ENCODE measurements at regions not wholly inside any gene's neighbourhood (a gene's known extent, or its start where the extent isn't known, plus 50 kb on each side); places are given as distances from the start of the nearest gene placed in this dataset.

DNA sequence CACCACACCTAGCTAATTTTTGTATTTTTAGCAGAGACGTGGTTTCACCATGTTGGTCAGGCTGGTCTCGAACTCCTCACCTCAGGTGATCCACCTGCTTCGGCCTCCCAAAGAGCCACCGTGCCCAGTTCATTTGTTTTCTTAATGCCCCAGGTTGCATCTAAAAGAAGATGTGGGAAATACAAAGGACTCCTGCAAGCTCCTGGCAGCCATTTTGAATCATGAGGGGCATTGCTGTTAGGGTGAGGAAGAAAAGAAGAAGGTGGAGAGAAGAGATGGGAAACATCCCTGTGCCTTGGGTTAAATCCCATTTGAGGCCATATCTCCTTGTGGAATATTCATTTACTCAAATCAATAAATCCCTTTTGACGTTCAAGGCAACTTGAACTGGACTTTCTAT is 365.3 kb upstream of the ERCC4 start:
- TF ChIP-seq, protein P1, sequence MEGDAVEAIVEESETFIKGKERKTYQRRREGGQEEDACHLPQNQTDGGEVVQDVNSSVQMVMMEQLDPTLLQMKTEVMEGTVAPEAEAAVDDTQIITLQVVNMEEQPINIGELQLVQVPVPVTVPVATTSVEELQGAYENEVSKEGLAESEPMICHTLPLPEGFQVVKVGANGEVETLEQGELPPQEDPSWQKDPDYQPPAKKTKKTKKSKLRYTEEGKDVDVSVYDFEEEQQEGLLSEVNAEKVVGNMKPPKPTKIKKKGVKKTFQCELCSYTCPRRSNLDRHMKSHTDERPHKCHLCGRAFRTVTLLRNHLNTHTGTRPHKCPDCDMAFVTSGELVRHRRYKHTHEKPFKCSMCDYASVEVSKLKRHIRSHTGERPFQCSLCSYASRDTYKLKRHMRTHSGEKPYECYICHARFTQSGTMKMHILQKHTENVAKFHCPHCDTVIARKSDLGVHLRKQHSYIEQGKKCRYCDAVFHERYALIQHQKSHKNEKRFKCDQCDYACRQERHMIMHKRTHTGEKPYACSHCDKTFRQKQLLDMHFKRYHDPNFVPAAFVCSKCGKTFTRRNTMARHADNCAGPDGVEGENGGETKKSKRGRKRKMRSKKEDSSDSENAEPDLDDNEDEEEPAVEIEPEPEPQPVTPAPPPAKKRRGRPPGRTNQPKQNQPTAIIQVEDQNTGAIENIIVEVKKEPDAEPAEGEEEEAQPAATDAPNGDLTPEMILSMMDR (IDR thresholded peaks at IDR 0.05): no peak
- TF ChIP-seq POLR2A (IDR thresholded peaks at IDR 0.05): no peak
